B cell (primary cell): ENCODE measurements at regions not wholly inside any gene's neighbourhood (a gene's known extent, or its start where the extent isn't known, plus 50 kb on each side); places are given as distances from the start of the nearest gene placed in this dataset.

Experiments
- ATAC-seq: fragments of 200-7000 bp; cut with Tn5 transposase; one replicate; pipeline ENCODE4 v1.10.0; 2021; ENCODE audit warnings: low read depth, mild to moderate bottlenecking, moderate number of reproducible peaks, moderate library complexity
- CTCF ChIA-PET: fragments of 350-600 bp; sonication (Branson Sonifier 250); formaldehyde crosslinking; loops from one replicate; lab custom pipeline; 2021; ENCODE audit warnings: antibody characterized with exemption, inconsistent platforms; lab: Charles Lee
- POLR2A ChIA-PET: fragments of 350-600 bp; sonication (Branson Sonifier 250); formaldehyde crosslinking; loops from one replicate; lab custom pipeline; 2021; ENCODE audit warnings: antibody characterized with exemption; lab: Charles Lee
- DNase-seq: peaks from one replicate; pipeline ENCODE4 v3.0.0; 2013
- H2AFZ ChIP-seq: 2 replicates; pipeline ENCODE4 v1.6.1; 2012; ENCODE audit warnings: mild to moderate bottlenecking, low read depth, low read length; ENCODE audit not compliant: insufficient read depth, poor library complexity, severe bottlenecking
- H3K27ac ChIP-seq, 2 donors: 1 replicate in 1 of 2; 2 replicates in 1 of 2; pipeline ENCODE4 v1.5.1; 2012 to 2013; ENCODE audit warnings: low read length in 2 of 2, mild to moderate bottlenecking in 2 of 2, moderate library complexity in 1 of 2
- H3K27me3 ChIP-seq, 4 experiments: fragments of 200-600 bp in 1 of 4; sonication (generic) in 1 of 4; replicated peaks in 1 of 4; 1 replicate in 2 of 4; 2 replicates in 2 of 4; pipeline versions ENCODE4 v1.6.1 to v1.7.0; 2013 to 2016; ENCODE audit warnings: low read length in 3 of 4, mild to moderate bottlenecking in 2 of 4, mixed read lengths in 1 of 4, moderate library complexity in 1 of 4; ENCODE audit not compliant: insufficient read depth in 4 of 4, control insufficient read depth in 3 of 4; ENCODE audit errors: control extremely low read depth in 1 of 4
- H3K36me3 ChIP-seq, 2 experiments: replicated peaks in 1 of 2; 1 replicate in 1 of 2; 2 replicates in 1 of 2; pipeline versions ENCODE4 v1.6.1 to v1.7.1; 2013; ENCODE audit warnings: low read length in 1 of 2; ENCODE audit not compliant: insufficient read depth in 2 of 2, control insufficient read depth in 1 of 2; ENCODE audit errors: control extremely low read depth in 1 of 2, extremely low read depth in 1 of 2
- H3K4me1 ChIP-seq, 2 donors: fragments of 200-600 bp in 1 of 2; sonication (generic) in 1 of 2; 1 replicate in 1 of 2; 2 replicates in 1 of 2; pipeline versions ENCODE4 v1.5.1 to v1.6.1; 2013 to 2017; ENCODE audit warnings: low read length in 2 of 2; ENCODE audit not compliant: control insufficient read depth in 2 of 2, insufficient read depth in 2 of 2
- H3K4me2 ChIP-seq: replicated peaks from 2 replicates; pipeline ENCODE3; 2012; ENCODE audit warnings: mild to moderate bottlenecking, low read depth, low read length; ENCODE audit not compliant: poor library complexity, severe bottlenecking
- H3K4me3 ChIP-seq, 5 experiments: fragments of 200-600 bp in 1 of 5; sonication (generic) in 1 of 5; 1 replicate in 3 of 5; 2 replicates in 2 of 5; pipeline versions ENCODE4 v1.5.1 to v1.7.0; 2011 to 2016; ENCODE audit warnings: low read length in 4 of 5, mild to moderate bottlenecking in 4 of 5, low read depth in 2 of 5, control low read depth in 1 of 5, moderate library complexity in 1 of 5; ENCODE audit not compliant: insufficient read depth in 1 of 5; ENCODE audit errors: control extremely low read depth in 1 of 5, extremely low read depth in 1 of 5
- H3K79me2 ChIP-seq: fragments of 200-600 bp; sonication (generic); one replicate; pipeline ENCODE4 v1.6.0; 2016; ENCODE audit warnings: low read length; ENCODE audit not compliant: control insufficient read depth, insufficient read depth
- H3K9ac ChIP-seq: fragments of 200-600 bp; sonication (generic); 2 replicates; pipeline ENCODE4 v1.6.1; 2017; ENCODE audit warnings: mild to moderate bottlenecking, low read length, moderate library complexity
- H3K9me3 ChIP-seq, 3 donors: one replicate each; pipeline versions ENCODE4 v1.6.1 to v1.7.1; 2013; ENCODE audit warnings: low read length in 2 of 3; ENCODE audit not compliant: control insufficient read depth in 2 of 3, insufficient read depth in 1 of 3; ENCODE audit errors: control extremely low read depth in 1 of 3
- H4K20me1 ChIP-seq: 2 replicates; pipeline ENCODE4 v1.6.0; 2012; ENCODE audit warnings: mild to moderate bottlenecking, low read length; ENCODE audit not compliant: insufficient read depth, control insufficient read depth, poor library complexity, severe bottlenecking
- H3K27ac Mint-ChIP-seq: one replicate; pipeline ENCODE4 v1.8.0; 2021; ENCODE audit warnings: mixed read lengths
- H3K27me3 Mint-ChIP-seq: one replicate; pipeline ENCODE4 v1.8.0; 2021; ENCODE audit warnings: mixed read lengths
- H3K4me1 Mint-ChIP-seq: one replicate; pipeline ENCODE4 v1.8.0; 2021; ENCODE audit warnings: mixed read lengths
- H3K4me3 Mint-ChIP-seq: one replicate; pipeline ENCODE4 v1.8.0; 2021; ENCODE audit warnings: mixed read lengths
- H3K9me3 Mint-ChIP-seq: one replicate; pipeline ENCODE4 v1.8.0; 2022; ENCODE audit warnings: mixed read lengths; ENCODE audit not compliant: insufficient read depth
- CTCF ChIP-seq: fragments of 200-600 bp; IDR thresholded peaks from one replicate; pipeline ENCODE4 v1.8.0; 2022; ENCODE audit warnings: antibody characterized with exemption, mild to moderate bottlenecking
- EZH2 ChIP-seq: IDR thresholded peaks from 2 replicates; pipeline ENCODE4 v1.6.1; 2012; ENCODE audit warnings: borderline replicate concordance, low read depth, mild to moderate bottlenecking, moderate library complexity, low read length; ENCODE audit not compliant: insufficient read depth, poor library complexity, severe bottlenecking
- WGBS: methylation state at CpG from one replicate; pipeline ENCODE4 v1.1.5; 2013; ENCODE audit warnings: missing lambda C conversion rate; ENCODE audit not compliant: insufficient coverage; 5-methylcytosine and 5-hydroxymethylcytosine counted together
- intact Hi-C: fragments of 100-400 bp; cut with micrococcal nuclease; formaldehyde crosslinking; loops from one replicate; pipeline ENCODE4 v1.10.0; 2022

GRCh38 chr5:63564789-63565188, 397.5 kb downstream of the HTR1A start:
- POLR2A ChIA-PET = no interaction called here
- H3K4me3 Mint-ChIP-seq = no peak overlapping the region
- CTCF ChIA-PET = no interaction called here
- no peaks in the 10 kb centered on the region for H3K4me1 Mint-ChIP-seq
- Histone ChIP-seq H2AFZ (no peak overlapping the region), H3K4me1 (no peaks in the 10 kb centered on the region), H3K79me2 (no peaks in the 10 kb centered on the region), H3K36me3 (no peaks in the 10 kb centered on the region), H3K9me3 (peaks cover 0 to 11% (median 0%) of the 10 kb centered on the region in 3 donors), H3K4me2 (no peak overlapping the region), H4K20me1 (no peaks in the 10 kb centered on the region), H3K4me3 (no peak overlapping the region), H3K9ac (no peak overlapping the region), H3K27me3 (no peaks in the 10 kb centered on the region), H3K27ac (no peak overlapping the region)
- DNase-seq (no peak), ATAC-seq (no peak)
- 80% methylated on average over 1 of the region's 3 CpGs for WGBS
- TF ChIP-seq CTCF = no peak
- no peak for TF ChIP-seq EZH2
- H3K27me3 Mint-ChIP-seq = no peaks in the 10 kb centered on the region
- peaks cover 4% of the 10 kb centered on the region for H3K9me3 Mint-ChIP-seq
- H3K27ac Mint-ChIP-seq = no peak overlapping the region
- intact Hi-C loops = no loop called here

GRCh38 chr5:63563008-63563917, 399.0 kb downstream of the HTR1A start:
- H3K27me3 Mint-ChIP-seq = no peaks in the 10 kb centered on the region
- H3K4me1 Mint-ChIP-seq = no peaks in the 10 kb centered on the region
- H3K79me2 ChIP-seq = no peaks in the 10 kb centered on the region
- H3K27ac Mint-ChIP-seq = no peak overlapping the region
- intact Hi-C loops = no loop called here
- no peak overlapping the region for H3K4me3 ChIP-seq
- no peak for TF ChIP-seq EZH2
- no peak for TF ChIP-seq CTCF
- H4K20me1 ChIP-seq = no peaks in the 10 kb centered on the region
- no peak for DNase-seq
- peaks cover 4% of the 10 kb centered on the region for H3K9me3 Mint-ChIP-seq
- H3K27ac ChIP-seq = no peak overlapping the region
- H3K4me3 Mint-ChIP-seq = no peak overlapping the region
- no peak overlapping the region for H2AFZ ChIP-seq
- H3K36me3 ChIP-seq = no peaks in the 10 kb centered on the region
- 90% methylated on average over 12 of the region's 20 CpGs for WGBS
- ATAC-seq = no peak
- no peak overlapping the region for H3K4me2 ChIP-seq
- H3K9ac ChIP-seq = no peak overlapping the region
- POLR2A ChIA-PET = no interaction called here
- CTCF ChIA-PET = no interaction called here
- no peaks in the 10 kb centered on the region for H3K27me3 ChIP-seq
- peaks cover 0 to 11% (median 0%) of the 10 kb centered on the region in 3 donors for H3K9me3 ChIP-seq
- H3K4me1 ChIP-seq = no peaks in the 10 kb centered on the region
